ENCODE measurements at regions not wholly inside any gene's neighbourhood (a gene's known extent, or its start where the extent isn't known, plus 50 kb on each side); places are given as distances from the start of the nearest gene placed in this dataset.
"Not testable (repeated sequence)": the region's sequence is repeated elsewhere in the genome, so short reads cannot be mapped to it uniquely, and the experiment has no call there.

DNA sequence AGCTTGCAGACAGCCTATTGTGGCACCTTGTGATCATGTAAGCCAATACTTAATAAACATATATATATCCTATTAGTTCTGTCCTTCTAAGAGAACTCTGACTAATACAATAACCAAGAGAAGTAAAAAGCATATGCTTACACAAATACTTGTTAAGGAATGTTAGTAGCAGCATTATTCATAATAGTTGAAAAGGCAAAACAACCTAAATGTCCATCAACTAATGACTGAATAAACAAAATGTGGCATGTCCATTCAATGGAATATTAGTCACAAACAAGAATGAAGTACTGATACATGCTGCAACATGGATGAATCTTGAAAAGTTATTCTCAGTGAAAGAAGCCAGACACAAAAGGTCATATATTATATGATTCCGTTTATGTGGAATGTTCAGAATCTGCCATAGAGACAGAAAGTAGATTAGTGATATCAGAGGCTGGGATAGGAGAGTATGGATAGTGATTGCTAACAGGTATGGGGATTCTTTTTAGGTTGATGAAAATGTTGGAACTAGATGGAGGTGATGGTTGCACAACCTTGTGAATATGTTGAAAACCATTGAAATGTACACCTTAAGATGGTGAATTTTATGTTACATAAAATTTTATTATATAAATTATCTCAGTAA lies 112.5 kb upstream of the UNC5B start:
- intact Hi-C loops (cut with micrococcal nuclease) = no loop called here
- ChIA-PET CTCF (no interaction called here), POLR2A (no interaction called here)
- Histone ChIP-seq H3K4me2 (replicated peaks; ENCODE audit: low read depth, low read length, poor library complexity, severe bottlenecking) (no peak overlapping the region), H4K20me1 (ENCODE audit: control insufficient read depth, insufficient read depth, low read length, poor library complexity, severe bottlenecking) (no peaks in the 10 kb centered on the region), H3K27me3 (replicated peaks in 1 of 4; ENCODE audit: control extremely low read depth in 1 of 4, control insufficient read depth in 3 of 4, insufficient read depth in 4 of 4, low read length in 3 of 4) (peaks cover 0 to 4% (median 0%) of the 10 kb centered on the region in 4 experiments), H3K4me1 (ENCODE audit: control insufficient read depth in 2 of 2, insufficient read depth in 2 of 2, low read length in 2 of 2) (no peaks in the 10 kb centered on the region), H3K9me3 (ENCODE audit: control extremely low read depth in 1 of 3, control insufficient read depth in 2 of 3, insufficient read depth in 1 of 3, low read length in 2 of 3) (peaks cover 0 to 1% (median under 1%) of the 10 kb centered on the region in 3 donors), H3K79me2 (ENCODE audit: control insufficient read depth, insufficient read depth, low read length) (no peaks in the 10 kb centered on the region), H3K9ac (ENCODE audit: low read length) (no peak overlapping the region), H2AFZ (ENCODE audit: insufficient read depth, low read depth, low read length, poor library complexity, severe bottlenecking) (no peak overlapping the region), H3K4me3 (ENCODE audit: control extremely low read depth in 1 of 5, extremely low read depth in 1 of 5, insufficient read depth in 1 of 5, low read depth in 2 of 5, low read length in 4 of 5) (no peak overlapping the region), H3K36me3 (replicated peaks in 1 of 2; ENCODE audit: control extremely low read depth in 1 of 2, control insufficient read depth in 1 of 2, extremely low read depth in 1 of 2, insufficient read depth in 2 of 2, low read length in 1 of 2) (no peaks in the 10 kb centered on the region), H3K27ac (ENCODE audit: low read length in 2 of 2) (no peak overlapping the region)
- DNase-seq = no peak
- 100% methylated on average over 1 of the region's 1 CpG for WGBS (ENCODE audit: insufficient coverage)
- no peaks in the 10 kb centered on the region for H3K4me1 Mint-ChIP-seq
- no peak overlapping the region for H3K27ac Mint-ChIP-seq
- TF ChIP-seq EZH2 (IDR thresholded peaks at IDR 0.05; ENCODE audit: borderline replicate concordance, insufficient read depth, low read depth, low read length, poor library complexity, severe bottlenecking) (no peak), CTCF (IDR thresholded peaks at IDR 0.05) (no peak)
- no peak for ATAC-seq (ENCODE audit: low read depth)
- no peak overlapping the region for H3K4me3 Mint-ChIP-seq
- peaks cover 33% of the 10 kb centered on the region for H3K27me3 Mint-ChIP-seq
- no peaks in the 10 kb centered on the region for H3K9me3 Mint-ChIP-seq (ENCODE audit: insufficient read depth)

DNA sequence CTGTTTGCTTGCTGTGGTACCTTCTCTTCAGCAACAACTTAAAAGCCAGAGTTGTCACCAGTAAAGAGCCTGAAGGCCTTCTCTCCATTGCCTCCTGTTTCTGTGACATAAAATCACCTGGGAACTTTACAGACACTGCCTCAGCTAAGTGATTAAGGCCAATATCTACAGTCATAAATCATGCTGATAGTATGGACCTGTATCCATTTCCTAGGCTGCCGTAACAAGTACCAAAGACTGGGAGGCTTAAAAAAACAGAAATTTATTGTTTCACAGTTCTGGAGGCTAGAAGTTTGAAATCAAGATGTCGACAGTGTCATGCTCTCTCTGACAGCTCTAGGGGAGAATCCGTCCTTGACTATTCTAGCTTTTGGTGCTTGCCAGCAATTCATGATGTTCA lies 108.4 kb upstream of the UNC5B start:
- Histone ChIP-seq H2AFZ (ENCODE audit: insufficient read depth, low read depth, low read length, poor library complexity, severe bottlenecking) (no peak overlapping the region), H4K20me1 (ENCODE audit: control insufficient read depth, insufficient read depth, low read length, poor library complexity, severe bottlenecking) (no peaks in the 10 kb centered on the region), H3K4me3 (ENCODE audit: control extremely low read depth in 1 of 5, extremely low read depth in 1 of 5, insufficient read depth in 1 of 5, low read depth in 2 of 5, low read length in 4 of 5) (no peak overlapping the region), H3K4me1 (ENCODE audit: control insufficient read depth in 2 of 2, insufficient read depth in 2 of 2, low read length in 2 of 2) (peaks cover 9 to 10% of the 10 kb centered on the region in 2 donors), H3K27ac (ENCODE audit: low read length in 2 of 2) (no peak overlapping the region), H3K79me2 (ENCODE audit: control insufficient read depth, insufficient read depth, low read length) (no peaks in the 10 kb centered on the region), H3K27me3 (replicated peaks in 1 of 4; ENCODE audit: control extremely low read depth in 1 of 4, control insufficient read depth in 3 of 4, insufficient read depth in 4 of 4, low read length in 3 of 4) (no peaks in the 10 kb centered on the region), H3K9ac (ENCODE audit: low read length) (no peak overlapping the region), H3K9me3 (ENCODE audit: control extremely low read depth in 1 of 3, control insufficient read depth in 2 of 3, insufficient read depth in 1 of 3, low read length in 2 of 3) (peaks cover 1 to 14% (median 14%) of the 10 kb centered on the region in 3 donors), H3K36me3 (replicated peaks in 1 of 2; ENCODE audit: control extremely low read depth in 1 of 2, control insufficient read depth in 1 of 2, extremely low read depth in 1 of 2, insufficient read depth in 2 of 2, low read length in 1 of 2) (no peaks in the 10 kb centered on the region), H3K4me2 (replicated peaks; ENCODE audit: low read depth, low read length, poor library complexity, severe bottlenecking) (no peak overlapping the region)
- ChIA-PET POLR2A (no interaction called here), CTCF (no interaction called here)
- Mint-ChIP-seq H3K9me3 (ENCODE audit: insufficient read depth) (peaks cover 5% of the 10 kb centered on the region), H3K4me3 (no peak overlapping the region), H3K4me1 (peaks cover 17% of the 10 kb centered on the region), H3K27ac (no peak overlapping the region), H3K27me3 (peaks cover 14% of the 10 kb centered on the region)
- no peak for DNase-seq
- TF ChIP-seq CTCF (IDR thresholded peaks at IDR 0.05) (no peak), EZH2 (IDR thresholded peaks at IDR 0.05; ENCODE audit: borderline replicate concordance, insufficient read depth, low read depth, low read length, poor library complexity, severe bottlenecking) (no peak)
- WGBS (ENCODE audit: insufficient coverage) = 100% methylated on average over 3 of the region's 3 CpGs
- ATAC-seq (ENCODE audit: low read depth) = no peak
- intact Hi-C loops (cut with micrococcal nuclease) = no loop called here

- H3K27me3 Mint-ChIP-seq; intact Hi-C loops (cut with micrococcal nuclease); H3K9ac ChIP-seq (ENCODE audit: low read length); H3K4me3 Mint-ChIP-seq; H3K9me3 Mint-ChIP-seq (ENCODE audit: insufficient read depth); H4K20me1 ChIP-seq (ENCODE audit: control insufficient read depth, insufficient read depth, low read length, poor library complexity, severe bottlenecking); POLR2A ChIA-PET; H3K36me3 ChIP-seq (replicated peaks in 1 of 2; ENCODE audit: control extremely low read depth in 1 of 2, control insufficient read depth in 1 of 2, extremely low read depth in 1 of 2, insufficient read depth in 2 of 2, low read length in 1 of 2); H2AFZ ChIP-seq (ENCODE audit: insufficient read depth, low read depth, low read length, poor library complexity, severe bottlenecking); H3K4me3 ChIP-seq (ENCODE audit: control extremely low read depth in 1 of 5, extremely low read depth in 1 of 5, insufficient read depth in 1 of 5, low read depth in 2 of 5, low read length in 4 of 5); H3K4me2 ChIP-seq (replicated peaks; ENCODE audit: low read depth, low read length, poor library complexity, severe bottlenecking); ATAC-seq (ENCODE audit: low read depth); CTCF ChIA-PET; H3K27me3 ChIP-seq (replicated peaks in 1 of 4; ENCODE audit: control extremely low read depth in 1 of 4, control insufficient read depth in 3 of 4, insufficient read depth in 4 of 4, low read length in 3 of 4); H3K79me2 ChIP-seq (ENCODE audit: control insufficient read depth, insufficient read depth, low read length): not testable (repeated sequence)
- H3K27ac ChIP-seq (ENCODE audit: low read length in 2 of 2) = peak overlapping the region in 1 of 2 donors; percentile 23
- 86% methylated on average over 1 of the region's 4 CpGs for WGBS (ENCODE audit: insufficient coverage)
- Mint-ChIP-seq H3K27ac (peak overlapping the region; percentile 43), H3K4me1 (peaks cover 20% of the 10 kb centered on the region)
- peaks cover 9 to 10% of the 10 kb centered on the region in 2 donors for H3K4me1 ChIP-seq (ENCODE audit: control insufficient read depth in 2 of 2, insufficient read depth in 2 of 2, low read length in 2 of 2)
- DNase-seq = peak; percentile 56
- H3K9me3 ChIP-seq (ENCODE audit: control extremely low read depth in 1 of 3, control insufficient read depth in 2 of 3, insufficient read depth in 1 of 3, low read length in 2 of 3) = peaks cover 1 to 19% (median 14%) of the 10 kb centered on the region in 3 donors
These were observed 106.2 kb upstream of the UNC5B start for GRCh38 chr10:71106151-71106550.
